ENCODE measurements at regions not wholly inside any gene's neighbourhood (a gene's known extent, or its start where the extent isn't known, plus 50 kb on each side); places are given as distances from the start of the nearest gene placed in this dataset.
"Not testable (repeated sequence)": the region's sequence is repeated elsewhere in the genome, so short reads cannot be mapped to it uniquely, and the experiment has no call there.

GRCh38 chr2:225930687-225931086, 531.2 kb downstream of the NYAP2 start:
- DNase-seq = peak; percentile 18

GRCh38 chr2:225920621-225921220, 521.2 kb downstream of the NYAP2 start:
- DNase-seq = no peak

GRCh38 chr2:225916692-225917091, 517.2 kb downstream of the NYAP2 start:
- no peak for DNase-seq

GRCh38 chr2:225911019-225911418, 511.5 kb downstream of the NYAP2 start:
- DNase-seq = peak; percentile 7

- DNase-seq = peak; percentile 30
These were observed 495.6 kb downstream of the NYAP2 start for GRCh38 chr2:225895126-225895525.

GRCh38 chr2:225894236-225894980, 494.9 kb downstream of the NYAP2 start:
- peak; percentile 83 for DNase-seq

GRCh38 chr2:225893151-225893550, 493.6 kb downstream of the NYAP2 start:
- DNase-seq = no peak

GRCh38 chr2:225891771-225892170, 492.3 kb downstream of the NYAP2 start:
- no peak for DNase-seq

- DNase-seq = no peak
These were observed 491.5 kb downstream of the NYAP2 start for GRCh38 chr2:225891013-225891412.

- peak; percentile 92 for DNase-seq
These were observed 489.9 kb downstream of the NYAP2 start for GRCh38 chr2:225889452-225889851.

GRCh38 chr2:225867071-225867470, 467.6 kb downstream of the NYAP2 start:
- peak; percentile 19 for DNase-seq

GRCh38 chr2:225865468-225865867, 466.0 kb downstream of the NYAP2 start:
- DNase-seq = no peak

GRCh38 chr2:225864394-225864793, 464.9 kb downstream of the NYAP2 start:
- no peak for DNase-seq

- peak; percentile 4 for DNase-seq
These were observed 443.4 kb downstream of the NYAP2 start for GRCh38 chr2:225842939-225843338.

- DNase-seq = no peak
These were observed 441.8 kb downstream of the NYAP2 start for GRCh38 chr2:225841314-225841713.

GRCh38 chr2:225837328-225837727, 437.8 kb downstream of the NYAP2 start:
- no peak for DNase-seq

- no peak for DNase-seq
These were observed 425.4 kb downstream of the NYAP2 start for GRCh38 chr2:225824748-225825449.

- DNase-seq = no peak
These were observed 421.8 kb downstream of the NYAP2 start for GRCh38 chr2:225821351-225821750.

- DNase-seq = no peak
These were observed 421.3 kb downstream of the NYAP2 start for GRCh38 chr2:225820826-225821225.

GRCh38 chr2:225814554-225814953, 415.0 kb downstream of the NYAP2 start:
- no peak for DNase-seq

- no peak for DNase-seq
These were observed 406.6 kb downstream of the NYAP2 start for GRCh38 chr2:225806105-225806504.

- not testable (repeated sequence) for DNase-seq
These were observed 402.6 kb downstream of the NYAP2 start for GRCh38 chr2:225802076-225802475.

GRCh38 chr2:225797394-225797793, 397.9 kb downstream of the NYAP2 start:
- no peak for DNase-seq
